GM18909 (cell line): ENCODE measurements at regions not wholly inside any gene's neighbourhood (a gene's known extent, or its start where the extent isn't known, plus 50 kb on each side); places are given as distances from the start of the nearest gene placed in this dataset.

Source experiments
- ATAC-seq: cut with Tn5 transposase; IDR thresholded peaks from one replicate; pipeline ENCODE4 v1.9.1; 2021; ENCODE audit warnings: mild to moderate bottlenecking; ENCODE audit not compliant: unreplicated experiment, poor library complexity

DNA sequence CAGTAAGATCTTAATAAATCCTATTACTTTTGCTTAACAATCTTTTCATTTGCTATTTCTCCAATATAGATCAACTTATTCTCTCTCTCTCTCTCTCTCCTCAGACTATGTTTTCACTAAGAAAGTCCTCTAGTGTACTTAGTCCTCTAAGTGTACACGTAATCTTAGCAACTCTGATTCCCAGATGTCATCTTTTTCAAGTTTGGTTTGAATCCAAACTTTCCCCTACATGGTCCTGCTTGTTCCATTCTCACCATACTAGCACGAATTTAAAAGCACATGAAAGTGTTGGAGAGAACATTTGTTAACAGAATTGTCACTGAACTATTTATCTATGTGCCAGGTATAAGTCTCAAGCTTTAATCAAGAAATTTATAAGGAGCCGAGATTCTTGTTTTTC lies 202.9 kb downstream of the SPRY2 start:
- no peak for ATAC-seq

GRCh38 chr13:80134346-80134745 lies 206.6 kb downstream of the SPRY2 start:
- ATAC-seq, result no peak

GRCh38 chr13:80133631-80134261 lies 207.2 kb downstream of the SPRY2 start:
- peak; percentile 50 for ATAC-seq

GRCh38 chr13:80132741-80133601 lies 208.0 kb downstream of the SPRY2 start:
- ATAC-seq, result peak; percentile 11

DNA sequence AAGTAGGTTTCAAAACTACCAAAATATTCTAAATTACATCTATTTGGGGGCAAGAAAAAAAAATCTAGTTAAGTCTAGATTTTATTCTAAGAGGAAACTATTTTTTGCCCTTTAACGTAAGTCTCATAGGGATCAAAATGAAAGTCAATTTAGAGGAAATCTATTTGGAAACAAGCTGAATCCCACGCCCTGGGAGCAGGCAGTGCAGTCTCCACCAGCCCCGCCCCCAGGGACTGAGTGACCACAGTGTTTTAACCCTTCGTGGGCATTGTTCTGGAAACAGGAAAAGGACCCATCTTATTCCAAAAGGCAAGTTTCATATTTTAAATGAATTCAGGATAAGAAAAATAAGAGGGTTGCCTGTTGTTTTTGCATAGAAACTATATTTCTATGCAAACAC lies 209.7 kb downstream of the SPRY2 start:
- no peak for ATAC-seq

DNA sequence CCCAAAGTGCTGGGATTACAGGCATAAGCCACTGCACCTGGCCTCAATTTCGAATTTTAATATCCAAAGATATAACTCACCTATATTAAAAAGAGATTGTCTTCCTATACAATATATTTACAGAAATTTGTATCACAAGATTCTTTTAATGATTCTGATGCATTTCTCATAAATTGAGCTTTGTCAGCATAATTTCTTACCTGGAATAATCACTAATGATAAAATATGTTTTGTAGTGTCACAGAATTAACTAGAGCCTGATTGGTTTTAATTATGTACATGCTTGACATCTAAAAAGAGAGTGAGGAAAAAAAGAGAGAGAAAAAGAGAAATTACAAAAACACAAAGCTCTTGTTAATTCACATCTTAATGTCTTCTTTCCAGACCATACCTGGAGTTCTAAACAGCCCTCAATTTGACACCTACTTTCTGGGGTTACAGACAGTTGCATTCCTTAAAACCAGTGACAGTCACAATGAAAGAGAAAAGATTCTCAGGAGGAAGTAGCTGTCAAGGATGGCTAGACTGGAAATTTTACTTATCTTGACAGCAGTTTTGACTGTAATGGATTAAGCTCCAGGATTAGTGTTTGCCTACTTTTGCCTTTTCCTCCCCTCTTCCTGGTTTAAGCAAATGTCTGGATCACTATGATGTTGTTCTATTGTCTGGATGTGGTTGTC lies 214.4 kb downstream of the SPRY2 start:
- no peak for ATAC-seq

- no peak for ATAC-seq
Measured at GRCh38 chr13:80123945-80124344, 217.0 kb downstream of the SPRY2 start.

DNA sequence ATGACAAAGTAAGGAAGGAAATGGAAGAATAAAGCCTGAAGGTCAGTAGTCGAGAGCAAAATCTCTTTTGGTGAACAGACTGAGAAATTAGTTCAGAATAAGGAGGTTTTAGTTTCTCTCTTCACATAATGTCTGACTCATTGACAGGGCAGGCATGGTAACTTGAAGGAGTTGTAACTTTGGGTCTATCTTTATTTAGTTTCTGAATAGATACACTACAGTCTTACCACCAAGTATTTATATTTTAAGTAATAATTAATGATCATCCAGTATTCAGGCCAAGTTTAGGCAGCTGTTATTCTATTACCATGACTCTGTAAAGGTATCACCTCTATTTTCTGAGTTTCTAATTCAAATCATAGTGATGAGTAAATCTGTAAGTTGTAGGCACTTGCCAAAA lies 219.9 kb downstream of the SPRY2 start:
- peak; percentile 73 for ATAC-seq

DNA sequence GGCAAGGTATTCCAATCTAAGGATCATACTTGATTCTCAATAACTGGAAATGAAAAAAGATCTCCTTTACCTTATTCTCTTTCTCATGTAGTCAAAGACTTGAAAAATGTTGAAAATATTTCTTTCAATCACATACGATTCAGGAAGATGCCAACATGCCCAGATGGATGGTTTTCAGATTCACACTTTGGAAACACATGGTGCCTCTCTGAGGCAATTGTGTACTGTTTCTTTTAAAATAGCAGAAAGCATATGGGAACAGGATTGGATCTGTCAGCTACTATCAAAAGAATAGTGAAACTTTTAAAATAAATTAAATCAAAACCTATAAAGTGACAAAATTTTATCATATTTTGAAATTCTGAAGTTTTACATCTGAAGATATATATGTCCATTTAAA lies 222.4 kb downstream of the SPRY2 start:
- ATAC-seq, result no peak

DNA sequence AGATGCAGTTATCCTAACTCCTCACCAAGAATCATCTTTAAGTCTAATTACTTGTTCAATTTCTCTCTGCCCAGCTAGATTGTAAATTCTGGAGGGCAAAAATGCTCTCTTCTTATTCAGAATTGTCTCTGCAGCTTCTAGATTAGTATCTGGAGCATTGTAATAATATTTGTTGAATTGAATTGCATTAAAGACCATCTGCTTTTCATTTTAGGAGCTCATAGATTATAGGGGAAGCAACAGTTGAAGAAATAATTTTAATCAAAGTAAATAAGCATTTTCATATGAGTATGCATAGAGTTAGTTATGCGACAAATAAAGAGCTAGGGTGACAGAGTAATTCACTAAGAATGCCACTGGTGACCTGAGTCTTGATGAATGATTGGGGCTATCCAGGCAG lies 222.8 kb downstream of the SPRY2 start:
- ATAC-seq, result no peak

GRCh38 chr13:80117515-80117914 lies 223.4 kb downstream of the SPRY2 start:
- no peak for ATAC-seq

GRCh38 chr13:80116107-80116506 lies 224.8 kb downstream of the SPRY2 start:
- no peak for ATAC-seq

- ATAC-seq, result no peak
Measured at GRCh38 chr13:80115616-80116015, 225.3 kb downstream of the SPRY2 start.

GRCh38 chr13:80113714-80114454 lies 227.0 kb downstream of the SPRY2 start:
- no peak for ATAC-seq

DNA sequence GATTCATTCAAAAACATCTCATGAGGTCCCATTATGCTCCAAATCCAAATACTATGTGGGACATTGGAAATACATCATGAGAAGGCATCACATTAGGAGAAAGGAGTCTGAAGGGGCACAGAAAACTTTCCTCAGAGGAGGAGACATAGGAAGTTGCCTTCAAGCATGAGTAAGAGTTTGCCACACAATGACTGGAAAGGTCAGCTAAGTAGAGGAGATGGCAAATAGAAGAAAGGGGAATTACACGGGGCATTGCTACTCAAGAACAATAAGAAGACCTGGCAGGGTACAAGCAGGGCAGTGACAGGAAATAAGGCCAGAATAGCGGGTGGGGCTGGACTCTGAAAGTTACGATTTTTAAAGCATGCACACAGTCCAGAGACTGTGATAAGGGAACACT lies 231.6 kb downstream of the SPRY2 start:
- ATAC-seq, result no peak

DNA sequence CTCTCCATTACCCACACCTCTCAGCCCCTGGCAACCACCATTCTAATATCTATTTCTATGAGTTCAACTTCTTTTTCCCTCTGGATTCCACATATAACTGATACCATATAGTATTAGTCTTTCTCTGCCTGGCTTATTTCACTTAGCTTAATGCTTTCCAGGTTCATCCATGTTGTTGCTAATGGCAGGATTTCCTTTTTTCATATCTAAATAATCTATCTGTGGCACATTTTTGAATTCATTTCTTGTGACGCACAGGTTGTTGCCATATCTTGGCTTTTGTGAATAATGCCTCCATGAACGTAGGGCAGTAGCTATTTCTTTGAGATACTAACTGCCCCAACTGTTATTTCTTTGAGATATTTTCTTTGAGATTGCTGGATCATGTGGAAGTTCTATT lies 235.6 kb downstream of the SPRY2 start:
- ATAC-seq, result no peak

GRCh38 chr13:80101040-80101439 lies 239.9 kb downstream of the SPRY2 start:
- no peak for ATAC-seq

DNA sequence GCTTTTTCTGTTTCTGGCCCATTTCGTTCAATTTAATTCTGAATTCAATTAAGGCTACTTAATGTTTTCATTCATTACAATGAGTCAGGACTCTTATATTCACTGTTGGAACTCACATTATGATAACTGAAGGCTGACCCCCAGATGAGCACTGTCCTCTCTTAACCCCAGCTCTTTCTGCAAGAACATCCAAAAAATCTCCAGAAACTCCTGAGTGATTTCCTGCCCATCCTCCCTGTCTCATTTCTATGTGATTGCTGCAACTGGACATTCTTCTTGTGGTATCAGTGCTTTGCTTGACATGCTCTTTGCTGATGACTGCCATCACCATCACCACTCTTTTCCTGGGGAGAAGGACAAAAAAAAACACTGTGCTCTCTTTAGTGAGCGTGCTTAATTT lies 240.3 kb downstream of the SPRY2 start:
- ATAC-seq, result no peak

DNA sequence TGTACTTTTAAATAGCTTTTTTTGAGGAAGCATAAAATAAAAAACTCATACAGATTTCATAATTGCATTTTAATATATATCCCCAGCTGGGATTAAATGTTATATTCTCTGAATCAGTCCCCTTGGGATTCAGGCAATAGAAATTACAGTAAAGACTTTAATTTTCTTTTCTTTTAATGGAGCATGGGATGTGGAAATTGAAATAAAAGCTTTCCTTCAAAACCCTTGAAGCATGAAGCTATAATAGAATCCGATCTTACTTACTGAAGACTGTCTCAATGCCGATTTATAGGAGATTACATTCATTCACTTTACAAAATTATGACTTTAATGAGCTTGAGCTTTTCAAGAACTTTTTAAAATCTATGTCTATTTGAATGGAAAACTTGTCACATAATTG lies 243.4 kb downstream of the SPRY2 start:
- ATAC-seq, result no peak

DNA sequence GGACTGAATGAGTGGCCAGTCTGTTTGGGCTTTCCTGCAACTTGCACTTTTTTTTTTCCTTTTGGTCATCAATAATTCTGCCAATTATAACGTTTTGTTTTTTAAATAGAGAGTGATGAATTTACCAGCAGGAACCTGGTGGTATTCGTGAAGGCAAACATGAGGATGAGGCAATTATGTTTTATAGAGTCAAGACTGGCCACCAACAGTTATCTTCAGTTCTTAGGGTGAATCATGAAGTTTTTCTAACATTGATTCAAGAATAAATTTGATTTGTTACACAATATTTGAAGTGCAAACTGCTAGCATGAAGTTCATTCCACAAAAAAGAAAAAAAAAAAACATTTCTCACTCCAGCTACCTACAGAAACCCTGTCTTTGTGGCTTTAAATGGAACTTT lies 244.5 kb downstream of the SPRY2 start:
- no peak for ATAC-seq

GRCh38 chr13:80094526-80094925 lies 246.4 kb downstream of the SPRY2 start:
- no peak for ATAC-seq
